Kasumi-1 (cell line): ENCODE measurements at regions not wholly inside any gene's neighbourhood (a gene's known extent, or its start where the extent isn't known, plus 50 kb on each side); places are given as distances from the start of the nearest gene placed in this dataset.
A peak's percentile ranks its signal among the peaks of the same experiment; 100 is the strongest.
"Not testable (repeated sequence)": the region's sequence is repeated elsewhere in the genome, so short reads cannot be mapped to it uniquely, and the experiment has no call there.

Experiments
- DNase-seq, 2 experiments: peaks; one replicate each; lab custom pipeline; 2025; lab: John Stamatoyannopoulos, UW

GRCh38 chr10:21292763-21293517, 232.5 kb downstream of the SKIDA1 start:
- DNase-seq = no peak

- DNase-seq = no peak
Observed at GRCh38 chr10:21290499-21291160, 234.9 kb downstream of the SKIDA1 start.

DNA sequence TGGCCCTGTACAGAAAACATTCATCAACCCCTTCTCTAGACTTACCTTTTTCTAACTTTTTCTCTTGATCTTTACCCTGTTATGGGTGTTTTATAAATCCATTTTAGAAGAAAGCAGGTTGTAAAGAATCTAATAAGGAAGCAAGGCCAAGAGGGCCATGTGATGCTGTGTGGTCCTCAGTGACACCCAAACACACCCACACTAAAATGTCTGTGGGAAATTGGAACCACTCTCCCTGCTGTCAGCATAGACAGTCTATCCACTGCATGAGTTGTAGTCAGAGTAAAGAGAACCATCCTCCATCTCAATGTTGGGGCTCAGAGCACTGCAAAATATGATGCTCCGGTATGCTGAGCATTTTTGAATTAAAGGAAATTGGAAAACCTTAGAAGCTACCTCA, 235.5 kb downstream of the SKIDA1 start:
- DNase-seq = no peak

DNA sequence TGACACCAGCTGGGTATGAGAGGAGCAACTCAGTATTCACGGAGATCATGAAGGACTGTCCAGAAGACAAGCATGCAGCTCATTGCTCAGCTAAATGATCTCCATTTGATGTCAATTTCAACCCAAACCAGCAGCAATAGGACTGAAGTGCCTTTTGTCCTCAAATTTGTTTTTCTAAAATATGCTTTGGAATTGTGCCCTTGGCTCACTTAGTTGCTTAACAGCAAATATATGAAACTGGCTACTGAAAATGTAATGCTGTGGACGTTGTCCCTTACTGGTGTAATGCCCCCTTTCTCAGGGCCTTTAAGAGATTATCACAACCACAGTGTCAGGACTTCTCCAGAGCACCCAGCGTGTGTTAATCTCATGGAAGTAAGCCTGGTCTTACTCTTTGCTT, 236.2 kb downstream of the SKIDA1 start:
- DNase-seq = no peak

GRCh38 chr10:21285742-21286331, 239.6 kb downstream of the SKIDA1 start:
- no peak for DNase-seq

- DNase-seq = no peak
Observed at GRCh38 chr10:21285207-21285606, 240.3 kb downstream of the SKIDA1 start.

- DNase-seq = no peak
Observed at GRCh38 chr10:21284301-21284700, 241.2 kb downstream of the SKIDA1 start.

DNA sequence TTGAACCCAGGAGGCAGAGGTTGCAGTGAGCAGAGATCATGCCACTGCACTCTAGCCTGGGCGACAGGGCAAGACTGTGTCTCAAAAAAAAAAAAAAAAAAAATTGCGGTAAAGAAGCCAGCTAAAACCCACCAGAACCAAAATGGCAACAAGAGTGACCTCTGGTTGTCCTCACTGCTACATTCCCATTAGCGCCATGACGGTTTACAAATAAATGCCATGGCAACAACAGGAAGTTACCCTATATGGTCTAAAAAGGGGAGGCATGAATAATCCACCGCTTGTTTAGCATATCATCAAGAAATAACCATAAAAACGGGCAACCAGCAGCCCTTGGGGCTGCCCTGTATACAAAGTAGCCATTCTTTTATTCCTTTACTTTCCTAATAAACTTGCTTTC, 242.4 kb downstream of the SKIDA1 start:
- not testable (repeated sequence) for DNase-seq

- DNase-seq = no peak
Observed at GRCh38 chr10:21281765-21282484, 243.6 kb downstream of the SKIDA1 start.

DNA sequence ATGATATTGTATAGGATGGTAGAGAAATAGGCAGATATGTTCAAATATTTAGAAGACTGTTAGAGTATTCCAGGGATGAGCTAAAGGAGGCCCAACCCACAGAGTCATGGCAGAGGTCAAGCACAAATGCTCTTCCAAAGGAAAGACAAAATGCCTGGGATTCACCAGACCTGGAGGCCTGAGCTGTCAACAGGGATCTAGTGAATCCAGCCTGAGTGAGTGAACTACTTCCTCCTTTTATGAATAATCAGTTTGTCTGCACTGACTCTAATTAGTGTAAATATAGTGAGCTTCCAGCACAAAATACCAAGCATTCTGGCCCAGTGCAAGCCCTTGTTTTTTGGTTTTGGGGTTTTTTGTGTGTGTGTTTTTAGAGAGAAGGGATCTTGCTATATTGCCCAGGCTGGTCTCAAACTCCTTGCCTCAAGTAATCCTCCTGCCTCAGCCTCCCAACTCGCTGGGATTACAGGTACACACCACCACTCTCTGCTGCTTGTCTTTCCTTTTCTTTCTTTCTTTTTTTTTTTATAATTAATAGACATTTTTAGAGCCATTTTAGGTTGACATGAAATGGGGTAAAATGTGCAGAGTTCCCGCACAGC, 244.4 kb downstream of the SKIDA1 start:
- peak in 1 of 2 experiments; percentile 27 for DNase-seq

DNA sequence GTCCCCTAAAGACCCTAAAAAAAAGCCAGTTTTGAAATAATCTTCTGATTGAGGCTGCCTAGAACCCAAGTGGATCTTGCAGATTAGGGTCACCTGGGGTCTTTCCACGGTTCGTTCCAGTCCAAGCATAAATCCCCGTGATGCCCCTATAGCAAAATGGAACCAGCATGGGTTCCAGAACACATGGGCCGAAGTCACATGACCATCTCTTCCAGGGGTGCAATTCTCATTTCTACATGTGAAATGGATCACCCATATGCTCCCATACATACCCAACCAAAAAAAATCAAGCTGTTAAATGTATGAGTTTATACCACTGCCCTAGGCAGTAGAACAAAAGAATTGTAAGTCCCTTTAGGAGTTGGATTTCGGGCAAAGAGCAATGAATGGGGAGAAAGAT, 245.4 kb downstream of the SKIDA1 start:
- DNase-seq = no peak

DNA sequence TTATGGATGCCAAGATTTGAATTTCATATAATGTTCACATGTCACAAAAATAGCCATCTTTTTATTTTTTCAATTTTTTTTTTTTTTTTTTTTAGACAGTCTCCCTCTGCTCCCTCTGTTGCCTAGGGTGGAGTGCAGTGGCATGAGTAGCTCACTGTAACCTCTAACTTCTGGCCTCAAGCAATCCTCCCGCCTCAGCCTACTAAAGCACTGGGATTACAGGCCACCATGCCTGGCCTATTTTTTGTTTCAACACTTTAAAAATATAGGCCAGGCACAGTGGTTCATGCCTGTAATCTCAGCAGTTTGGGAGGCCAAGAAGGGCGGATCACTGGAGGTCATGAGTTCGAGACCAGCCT, 246.3 kb downstream of the SKIDA1 start:
- DNase-seq = no peak

GRCh38 chr10:21278491-21279216, 246.8 kb downstream of the SKIDA1 start:
- DNase-seq = peak; percentile 91 to 95

DNA sequence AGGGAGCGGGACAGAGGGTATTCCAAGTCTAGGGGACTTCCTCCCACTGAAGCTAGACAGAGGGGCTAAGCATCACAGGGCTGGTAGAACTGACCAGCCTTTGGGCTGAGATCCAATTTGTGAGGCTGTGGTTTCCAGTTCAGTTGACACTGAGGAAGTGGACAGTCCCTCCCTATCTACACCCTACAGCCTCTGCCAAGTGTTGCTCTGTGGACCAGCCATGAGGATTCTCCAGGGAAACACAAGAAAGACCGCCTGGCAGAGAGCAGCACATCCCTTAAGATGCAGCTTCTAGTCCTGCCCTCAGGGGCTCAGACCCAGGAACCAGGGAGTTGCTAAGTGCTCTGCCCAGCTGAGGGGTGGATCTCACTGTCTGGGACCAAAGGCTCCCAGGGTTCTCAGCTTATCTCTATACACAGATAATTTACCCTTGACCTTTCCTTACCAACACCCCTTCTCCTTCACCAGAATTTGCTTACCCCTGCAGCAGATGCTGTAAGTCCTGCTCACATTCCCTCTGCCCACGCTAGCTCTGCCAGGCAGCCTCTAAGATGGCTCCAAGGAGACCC, 252.0 kb downstream of the SKIDA1 start:
- DNase-seq = no peak

- DNase-seq = no peak
Observed at GRCh38 chr10:21272643-21273399, 252.7 kb downstream of the SKIDA1 start.

- DNase-seq = no peak
Observed at GRCh38 chr10:21270976-21271375, 254.5 kb downstream of the SKIDA1 start.

DNA sequence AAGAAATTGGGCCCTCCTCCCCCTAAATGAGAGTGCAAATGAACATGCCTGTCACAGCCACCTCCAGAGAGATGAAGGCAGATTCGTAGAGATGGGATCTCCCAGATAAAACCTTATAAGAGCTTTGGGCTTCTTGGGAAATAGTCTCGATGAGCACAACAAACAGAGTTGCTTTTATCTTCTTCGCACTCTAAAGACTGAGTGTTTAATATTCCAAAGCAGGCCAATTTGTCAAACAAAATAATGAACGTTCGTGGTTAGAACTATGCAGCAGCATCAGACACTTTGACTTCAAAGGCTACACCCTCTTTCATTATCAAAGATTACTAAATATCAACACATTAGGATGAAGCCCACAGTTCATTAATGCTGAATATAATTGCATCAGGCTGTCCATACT, 256.2 kb downstream of the SKIDA1 start:
- no peak for DNase-seq

- DNase-seq = no peak
Observed at GRCh38 chr10:21265622-21266021, 259.9 kb downstream of the SKIDA1 start.

DNA sequence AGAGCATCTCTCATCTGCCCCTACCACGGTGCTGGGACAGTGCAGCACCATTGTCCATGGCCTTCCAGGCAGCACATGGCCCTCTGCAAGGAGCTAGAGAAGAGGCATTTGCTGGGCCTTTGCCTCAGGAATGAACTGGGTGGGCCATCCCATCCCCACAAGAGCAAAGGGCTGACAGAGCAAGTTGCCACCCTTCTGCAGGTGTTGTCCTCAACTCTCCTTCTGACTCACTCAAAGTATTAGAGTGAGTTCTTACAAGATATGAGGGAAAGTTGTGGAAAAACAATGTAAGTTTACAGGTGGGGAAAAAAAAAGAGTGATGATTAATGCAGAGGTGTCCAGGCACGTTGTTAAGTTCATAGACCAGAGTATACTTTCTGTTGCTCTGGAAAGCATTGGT, 261.2 kb downstream of the SKIDA1 start:
- no peak for DNase-seq

GRCh38 chr10:21263839-21264238, 261.6 kb downstream of the SKIDA1 start:
- no peak for DNase-seq
